HFFc6 (cell line): ENCODE measurements at regions not wholly inside any gene's neighbourhood (a gene's known extent, or its start where the extent isn't known, plus 50 kb on each side); places are given as distances from the start of the nearest gene placed in this dataset.
A peak's percentile ranks its signal among the peaks of the same experiment; 100 is the strongest.

Experiments
- DNase-seq: peaks from one replicate; pipeline ENCODE4 v3.0.0-alpha.2; 2018
- H3K27ac Mint-ChIP-seq: 2 replicates; pipeline ENCODE4 v1.8.0; 2020; ENCODE audit warnings: mild to moderate bottlenecking, mixed read lengths
- H3K27me3 Mint-ChIP-seq: 2 replicates; pipeline ENCODE4 v1.8.0; 2021; ENCODE audit warnings: mild to moderate bottlenecking, moderate library complexity, mixed read lengths; ENCODE audit not compliant: insufficient read depth
- H3K36me3 Mint-ChIP-seq: 2 replicates; pipeline ENCODE4 v1.8.0; 2021; ENCODE audit warnings: low read depth, mixed read lengths
- H3K4me1 Mint-ChIP-seq: 2 replicates; pipeline ENCODE4 v1.8.0; 2020; ENCODE audit warnings: low read depth, mixed read lengths
- H3K4me3 Mint-ChIP-seq: 2 replicates; pipeline ENCODE4 v1.8.0; 2020; ENCODE audit warnings: mild to moderate bottlenecking, moderate library complexity, mixed read lengths
- H3K9me3 Mint-ChIP-seq: 2 replicates; pipeline ENCODE4 v1.8.0; 2020; ENCODE audit warnings: mild to moderate bottlenecking, mixed read lengths
- CTCF ChIP-seq: fragments of 200-600 bp; sonication (generic); IDR thresholded peaks from 2 replicates; pipeline ENCODE4 v1.5.0; 2021; ENCODE audit warnings: antibody characterized with exemption, mild to moderate bottlenecking

GRCh38 chr9:16121168-16121567 lies 568.3 kb downstream of the CCDC171 start:
- Mint-ChIP-seq H3K27me3 (no peaks in the 10 kb centered on the region), H3K27ac (peak overlapping the region; percentile 65), H3K4me3 (peak overlapping the region; percentile 29; the same call in 1 of the 2 replicates), H3K4me1 (peaks cover 62% of the 10 kb centered on the region), H3K9me3 (no peaks in the 10 kb centered on the region), H3K36me3 (no peaks in the 10 kb centered on the region)
- TF ChIP-seq CTCF: no peak
- DNase-seq: no peak

GRCh38 chr9:16121601-16122286 lies 568.9 kb downstream of the CCDC171 start:
- DNase-seq: peak; percentile 35
- Mint-ChIP-seq H3K4me1 (peaks cover 68% of the 10 kb centered on the region), H3K9me3 (no peaks in the 10 kb centered on the region), H3K4me3 (peak overlapping the region; percentile 29), H3K27me3 (no peaks in the 10 kb centered on the region), H3K27ac (peak overlapping the region; percentile 65), H3K36me3 (no peaks in the 10 kb centered on the region)
- TF ChIP-seq CTCF: no peak

GRCh38 chr9:16125629-16126028 lies 572.8 kb downstream of the CCDC171 start:
- H3K4me3 Mint-ChIP-seq: no peak overlapping the region

GRCh38 chr9:16126042-16126441 lies 573.2 kb downstream of the CCDC171 start:
- Mint-ChIP-seq H3K36me3 (no peaks in the 10 kb centered on the region), H3K4me1 (peaks cover 33% of the 10 kb centered on the region), H3K27me3 (peaks cover 5% of the 10 kb centered on the region), H3K9me3 (no peaks in the 10 kb centered on the region), H3K27ac (no peak overlapping the region), H3K4me3 (no peak overlapping the region)
- peak; percentile 36 for DNase-seq
- TF ChIP-seq CTCF: no peak

More at GRCh38 chr9:16125629-16126028, 572.8 kb downstream of the CCDC171 start:
- H3K36me3 Mint-ChIP-seq: no peaks in the 10 kb centered on the region
- DNase-seq: no peak
- no peak for TF ChIP-seq CTCF
- peaks cover 38% of the 10 kb centered on the region for H3K4me1 Mint-ChIP-seq
- no peak overlapping the region for H3K27ac Mint-ChIP-seq
- H3K9me3 Mint-ChIP-seq: no peaks in the 10 kb centered on the region
- peaks cover 5% of the 10 kb centered on the region for H3K27me3 Mint-ChIP-seq

- TF ChIP-seq CTCF: no peak
- H3K36me3 Mint-ChIP-seq: no peaks in the 10 kb centered on the region
- no peak for DNase-seq
- peaks cover 27% of the 10 kb centered on the region for H3K4me1 Mint-ChIP-seq
- H3K27me3 Mint-ChIP-seq: peaks cover 5% of the 10 kb centered on the region
- H3K27ac Mint-ChIP-seq: no peak overlapping the region
- no peaks in the 10 kb centered on the region for H3K9me3 Mint-ChIP-seq
- H3K4me3 Mint-ChIP-seq: no peak overlapping the region
Observed at GRCh38 chr9:16128003-16128402, 575.2 kb downstream of the CCDC171 start.
